Esophagus mucosa (tissue), 1 donor: ENCODE measurements at regions not wholly inside any gene's neighbourhood (a gene's known extent, or its start where the extent isn't known, plus 50 kb on each side); places are given as distances from the start of the nearest gene placed in this dataset.
"Not testable (repeated sequence)": the region's sequence is repeated elsewhere in the genome, so short reads cannot be mapped to it uniquely, and the experiment has no call there.

Source experiments
- ATAC-seq: fragments of 200-7000 bp; cut with Tn5 transposase; one replicate; pipeline ENCODE4 v1.9.1; 2020
- donor health status: DM: yes; HTN: yes; CAD: no.

DNA sequence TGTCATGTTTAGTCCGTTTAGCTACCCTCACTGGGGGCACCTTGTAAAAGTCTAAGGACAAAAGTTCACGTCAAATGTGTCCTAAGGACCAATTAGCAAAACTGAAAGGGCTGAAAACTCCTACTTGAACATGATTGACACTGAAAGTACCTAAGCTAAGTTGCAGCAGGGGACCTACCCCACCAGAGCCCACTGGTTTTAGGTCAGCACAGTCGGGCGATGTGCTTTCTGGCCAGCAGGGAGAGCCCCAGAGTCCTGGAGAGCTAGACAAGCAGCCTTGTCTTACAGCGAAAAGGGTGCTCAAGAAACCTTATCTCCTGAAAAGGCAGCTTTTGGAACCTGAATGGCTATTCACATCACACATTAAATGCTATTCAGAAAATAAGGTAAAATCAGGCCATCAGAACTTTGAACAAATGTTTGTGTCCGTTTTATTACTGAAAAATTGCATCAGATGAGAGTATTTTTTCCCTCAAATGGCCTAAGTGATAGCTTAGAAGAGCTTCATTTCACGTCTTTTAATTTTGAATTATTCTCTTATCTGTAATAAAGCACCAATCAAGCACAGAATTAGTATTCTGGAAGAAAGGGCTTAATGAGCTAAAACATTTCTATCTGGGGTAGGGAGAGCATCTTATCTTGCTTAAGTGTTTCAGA, 52.2 kb upstream of the MKI67 start:
- ATAC-seq, result no peak

DNA sequence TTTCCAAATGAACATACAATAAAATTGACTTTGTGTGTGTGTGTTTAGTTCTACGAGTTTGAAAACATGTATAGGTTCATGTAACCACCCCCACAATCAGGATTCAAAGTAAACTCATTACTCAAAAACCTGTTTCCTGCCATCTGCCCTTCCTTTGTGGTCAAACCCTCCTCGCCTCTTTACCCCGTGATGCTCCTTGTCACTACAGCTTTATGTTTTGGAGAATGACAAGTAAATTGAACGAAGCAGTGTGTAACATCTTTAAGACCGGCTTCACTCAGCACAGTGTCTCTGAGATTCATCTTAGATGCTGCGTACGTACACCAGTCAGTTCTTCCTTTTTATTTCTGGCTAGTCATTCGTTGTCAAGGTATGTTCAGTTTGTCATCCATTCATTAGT, 54.6 kb upstream of the MKI67 start:
- ATAC-seq, result no peak

DNA sequence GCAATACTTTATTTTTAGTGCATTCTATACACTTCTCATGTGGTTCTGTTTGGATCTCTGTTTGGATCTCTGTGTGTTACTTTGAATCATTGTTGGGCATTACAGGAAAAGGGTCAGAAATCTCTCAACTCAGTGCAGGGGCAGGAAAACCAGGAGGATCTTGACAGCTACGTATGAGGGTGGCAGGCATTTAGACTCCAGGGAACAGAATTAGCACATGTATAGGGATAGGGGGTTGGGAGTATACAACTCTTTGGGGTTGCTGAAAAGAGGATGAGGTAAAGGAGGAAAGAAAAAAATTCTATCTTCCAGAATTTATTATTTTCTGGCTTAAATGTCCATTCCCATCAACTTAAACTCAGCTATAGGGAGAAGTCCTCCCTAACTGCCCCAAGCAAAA, 59.4 kb upstream of the MKI67 start:
- no peak for ATAC-seq

DNA sequence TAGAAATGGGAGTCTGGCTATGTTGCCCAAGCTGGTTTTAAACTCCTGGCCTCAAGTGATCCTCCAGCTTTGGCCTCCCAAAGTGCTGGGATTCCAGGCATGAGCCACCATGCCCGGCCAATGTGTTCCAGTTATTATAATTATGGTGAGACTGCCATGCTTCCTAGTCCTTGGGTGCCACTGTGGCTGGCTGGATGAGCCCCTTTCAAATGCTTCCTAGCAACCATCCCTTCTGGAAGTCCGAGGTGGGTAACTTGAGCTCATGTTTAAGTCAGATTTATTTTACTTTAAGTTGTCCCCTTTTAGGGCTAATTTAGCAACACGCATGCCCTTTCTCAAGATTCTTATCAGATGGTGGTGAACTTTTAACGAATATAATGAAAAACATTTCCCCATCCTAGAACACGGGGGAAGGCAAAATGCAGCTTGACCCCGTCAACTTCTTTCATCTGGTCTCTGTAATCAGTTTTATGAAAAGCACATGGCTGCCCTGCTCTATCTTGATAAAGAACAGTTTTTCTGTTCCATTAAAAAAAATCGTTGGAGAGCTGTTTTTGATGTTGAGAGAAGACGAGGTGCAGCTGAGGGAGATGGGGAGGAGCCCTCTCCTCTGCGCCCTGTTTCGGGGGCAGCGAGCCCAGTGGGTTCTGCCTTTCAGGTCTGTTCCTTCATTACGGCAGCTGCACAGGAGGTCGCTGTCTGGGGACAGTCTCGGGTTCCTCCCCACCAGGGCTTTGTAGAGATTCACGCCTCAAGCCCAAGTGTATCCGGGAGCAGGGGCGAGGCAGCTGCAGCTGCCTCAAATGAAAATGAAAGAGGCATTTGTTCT, 61.0 kb upstream of the MKI67 start:
- no peak for ATAC-seq

DNA sequence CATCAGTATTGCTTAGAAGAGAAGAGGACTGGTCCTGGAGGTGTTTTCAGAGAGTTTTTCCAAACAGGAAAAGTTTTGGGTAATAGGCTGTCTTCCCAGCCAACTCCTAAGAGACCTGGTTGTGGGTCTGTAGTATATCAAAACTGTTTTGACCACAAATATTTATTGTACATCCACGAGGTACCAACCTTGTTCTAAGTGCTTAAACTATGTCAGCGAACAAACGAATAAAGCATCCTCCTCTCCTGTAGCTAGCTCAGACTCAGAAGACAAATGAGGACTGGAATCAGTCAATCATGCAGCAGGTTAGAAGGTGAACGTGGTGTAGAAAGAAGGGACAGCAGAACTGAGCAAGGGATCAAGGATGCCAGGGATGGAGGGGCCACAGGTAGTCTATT, 61.6 kb upstream of the MKI67 start:
- ATAC-seq, result no peak

DNA sequence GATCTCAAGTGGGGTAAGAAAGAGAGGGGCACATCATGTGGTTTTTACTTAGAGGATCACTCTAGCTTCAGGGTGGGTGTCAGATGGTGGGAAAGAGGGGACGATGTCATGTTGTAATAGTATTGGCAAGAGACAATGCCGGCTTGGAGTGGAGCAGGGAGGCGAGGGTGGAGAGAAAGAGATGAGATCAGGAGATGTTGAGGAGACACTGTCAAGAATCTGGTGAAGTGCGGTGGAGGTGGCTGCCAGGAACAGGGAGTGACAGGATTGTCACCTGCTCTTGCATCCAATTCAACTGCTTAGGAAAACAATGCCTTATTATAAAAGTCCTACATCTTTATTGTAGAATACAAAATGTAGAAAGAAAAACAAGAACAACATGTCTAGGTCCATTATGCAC, 63.0 kb upstream of the MKI67 start:
- no peak for ATAC-seq

DNA sequence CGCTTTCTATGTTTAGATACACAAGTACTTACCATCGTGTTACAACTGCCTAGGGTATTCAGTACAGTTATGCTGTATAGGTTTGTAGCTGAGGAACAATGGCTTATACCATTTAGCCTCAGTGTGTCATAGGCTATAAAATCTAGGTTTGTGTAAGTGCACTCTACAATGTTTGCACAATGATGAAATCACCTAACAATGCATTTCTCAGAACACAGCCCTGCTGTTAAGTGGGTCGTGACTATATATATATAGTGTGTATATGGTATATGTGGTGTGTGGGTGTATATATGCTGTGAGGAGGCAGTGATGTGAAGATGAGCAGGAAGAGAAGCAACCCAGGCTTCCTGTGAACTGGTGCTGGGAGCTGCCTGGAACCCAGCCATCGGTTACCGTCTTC, 65.6 kb upstream of the MKI67 start:
- ATAC-seq, result no peak

DNA sequence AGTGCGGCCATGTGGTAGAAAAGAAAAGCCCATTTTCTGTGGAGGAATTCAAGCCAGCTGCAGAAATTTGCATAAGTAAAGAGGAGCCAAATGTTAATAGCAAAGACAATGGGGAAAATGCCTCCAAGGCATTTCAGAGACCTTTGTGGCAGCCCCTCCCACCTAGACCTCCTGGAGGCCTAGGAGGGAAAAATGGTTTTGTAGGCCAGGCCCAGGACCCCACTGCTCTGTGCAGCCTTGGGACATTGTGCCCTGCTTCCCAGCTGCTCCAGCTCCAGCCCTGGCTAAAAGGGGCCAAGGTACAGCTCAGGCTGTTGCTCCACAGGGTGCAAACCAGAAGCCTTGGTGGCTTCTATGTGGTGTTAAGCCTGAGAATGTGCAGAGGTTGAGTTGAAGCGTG, 75.6 kb upstream of the MKI67 start:
- ATAC-seq, result not testable (repeated sequence)

DNA sequence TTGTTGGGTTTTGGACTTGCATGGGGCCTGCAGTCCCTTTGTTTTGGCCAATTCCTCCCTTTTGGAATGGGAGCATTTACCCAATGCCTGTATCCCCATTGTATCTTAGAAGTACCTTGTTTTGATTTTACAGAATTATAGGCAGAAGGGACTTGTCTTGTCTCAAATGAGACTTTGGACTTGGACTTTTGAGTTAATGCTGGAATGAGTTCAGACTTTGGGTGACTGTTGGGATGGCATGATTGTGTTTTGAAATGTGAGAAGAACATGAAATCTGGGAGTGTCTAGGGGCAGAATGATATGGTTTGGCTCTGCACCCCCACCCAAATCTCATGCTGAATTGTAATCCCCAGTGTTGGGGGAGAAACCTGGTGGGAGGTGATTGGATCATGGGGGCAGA, 76.8 kb upstream of the MKI67 start:
- ATAC-seq, result no peak

DNA sequence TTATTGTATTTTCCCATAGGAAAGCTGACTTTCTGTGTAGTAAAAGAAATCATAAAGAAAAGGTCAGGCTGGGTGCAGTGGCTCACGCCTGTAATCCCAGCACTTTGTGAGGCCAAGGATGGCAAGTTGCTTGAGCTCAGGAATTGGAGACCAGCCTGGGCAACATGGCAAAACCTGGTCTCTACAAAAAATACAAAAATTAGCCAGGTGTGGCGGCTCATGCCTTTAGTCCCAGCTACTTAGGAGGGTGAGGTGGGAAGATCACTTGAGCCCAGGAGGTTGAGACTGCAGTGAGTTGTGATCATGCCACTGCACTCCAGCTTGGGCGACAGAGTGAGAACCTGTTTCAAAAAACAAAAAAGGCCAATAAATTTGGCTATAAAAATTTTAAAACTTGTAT, 79.4 kb upstream of the MKI67 start:
- ATAC-seq, result not testable (repeated sequence)

DNA sequence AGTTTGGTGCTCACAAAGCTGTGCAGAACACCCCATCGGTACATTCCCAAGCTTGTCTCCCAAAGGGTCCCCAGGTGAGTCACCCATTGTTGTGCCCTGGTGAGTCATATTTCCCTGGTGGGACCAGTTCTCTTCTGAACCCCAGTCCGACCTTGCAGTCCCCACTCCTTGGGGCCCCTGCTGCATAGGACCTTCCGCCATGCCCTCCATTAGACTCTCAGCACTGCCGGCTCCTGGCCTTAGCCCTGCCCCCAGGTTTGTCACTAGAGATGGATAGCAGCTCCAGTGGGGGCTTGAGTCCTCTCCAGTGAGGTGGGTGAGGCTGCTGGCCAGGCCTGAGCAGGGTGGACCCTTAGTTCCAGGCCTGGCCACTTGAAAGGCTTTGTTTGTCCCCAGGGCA, 80.5 kb upstream of the MKI67 start:
- no peak for ATAC-seq

DNA sequence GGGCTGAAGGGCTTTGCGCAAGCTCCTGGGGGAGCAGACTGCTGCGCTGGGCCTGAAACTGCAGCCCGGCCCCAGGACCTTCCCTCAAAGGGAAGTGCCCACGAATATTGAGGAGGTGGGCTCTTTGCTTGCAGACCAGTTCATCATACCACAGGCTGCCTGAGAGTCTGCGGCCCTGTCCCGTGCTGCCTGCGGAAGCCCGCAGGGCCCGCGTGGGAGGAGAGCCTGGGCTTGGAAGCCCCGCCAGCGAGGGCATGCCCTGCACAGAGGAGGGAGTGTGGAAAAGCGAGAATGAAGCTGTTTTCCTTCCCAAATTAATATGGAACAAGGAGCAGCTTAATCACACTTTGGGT, 83.6 kb upstream of the MKI67 start:
- no peak for ATAC-seq

DNA sequence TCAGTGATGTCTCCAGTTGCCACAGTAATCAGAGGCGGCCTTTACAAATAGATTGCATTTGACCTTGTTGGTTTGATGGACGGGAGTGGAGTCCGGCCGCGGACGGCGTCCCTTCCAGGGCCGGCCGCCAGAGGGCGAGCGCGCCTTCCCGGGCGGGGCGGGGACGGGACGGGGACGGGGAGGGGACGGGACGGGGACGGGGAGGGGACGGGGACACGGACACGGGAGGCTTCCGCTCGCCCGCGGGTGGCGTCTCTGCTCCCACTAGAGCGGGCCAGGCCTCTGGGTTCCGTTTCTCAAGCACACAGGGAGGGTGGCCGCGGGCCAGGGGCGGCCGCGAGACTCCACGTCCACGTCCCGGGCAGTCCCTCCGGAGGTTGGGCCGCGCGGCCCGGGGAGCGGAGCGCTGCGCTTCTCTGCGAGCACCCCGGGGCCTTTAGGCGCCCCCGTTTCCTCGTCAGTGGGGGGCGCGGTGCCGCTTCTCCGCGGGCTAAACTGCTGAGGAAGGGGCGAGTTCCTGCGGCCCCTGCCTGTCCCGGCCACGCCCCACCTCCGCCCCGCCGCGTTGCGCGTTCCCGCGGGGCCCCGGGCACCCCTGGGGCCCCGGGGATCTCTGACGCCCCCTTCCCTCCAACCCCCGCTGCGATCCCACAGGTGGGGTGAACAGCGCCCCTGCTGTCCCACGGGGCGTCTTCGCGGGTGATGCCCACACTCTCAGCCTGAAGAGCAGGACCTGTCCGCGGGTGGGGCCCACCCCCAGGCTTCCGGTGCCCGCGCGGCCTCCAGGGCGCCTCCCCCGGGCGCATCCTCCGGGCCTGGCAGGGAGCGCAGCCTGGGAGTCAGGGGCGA, 84.2 kb upstream of the MKI67 start:
- ATAC-seq, result peak; percentile 72

DNA sequence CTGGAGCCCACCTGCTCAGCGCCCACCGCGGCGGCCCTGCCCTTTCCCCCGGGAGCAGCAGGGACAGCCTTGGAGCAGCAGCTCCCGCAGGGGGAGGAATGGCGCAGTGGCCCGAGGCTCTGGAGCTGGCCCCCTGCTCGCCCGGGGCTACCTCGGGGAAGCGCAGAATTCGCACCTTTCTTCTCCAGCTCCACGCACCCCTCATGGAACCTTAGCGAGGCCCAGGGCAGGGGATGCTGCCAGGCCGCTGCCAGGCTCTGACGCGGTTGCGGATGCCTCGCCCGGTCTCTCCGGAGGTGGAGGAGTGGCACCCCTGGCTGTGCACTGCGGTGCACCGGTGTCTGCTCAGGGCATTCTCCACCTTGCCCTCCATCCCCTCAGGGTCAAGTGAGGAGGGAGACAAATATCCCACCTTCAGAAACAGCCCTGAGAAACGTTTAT, 84.9 kb upstream of the MKI67 start:
- ATAC-seq, result no peak

DNA sequence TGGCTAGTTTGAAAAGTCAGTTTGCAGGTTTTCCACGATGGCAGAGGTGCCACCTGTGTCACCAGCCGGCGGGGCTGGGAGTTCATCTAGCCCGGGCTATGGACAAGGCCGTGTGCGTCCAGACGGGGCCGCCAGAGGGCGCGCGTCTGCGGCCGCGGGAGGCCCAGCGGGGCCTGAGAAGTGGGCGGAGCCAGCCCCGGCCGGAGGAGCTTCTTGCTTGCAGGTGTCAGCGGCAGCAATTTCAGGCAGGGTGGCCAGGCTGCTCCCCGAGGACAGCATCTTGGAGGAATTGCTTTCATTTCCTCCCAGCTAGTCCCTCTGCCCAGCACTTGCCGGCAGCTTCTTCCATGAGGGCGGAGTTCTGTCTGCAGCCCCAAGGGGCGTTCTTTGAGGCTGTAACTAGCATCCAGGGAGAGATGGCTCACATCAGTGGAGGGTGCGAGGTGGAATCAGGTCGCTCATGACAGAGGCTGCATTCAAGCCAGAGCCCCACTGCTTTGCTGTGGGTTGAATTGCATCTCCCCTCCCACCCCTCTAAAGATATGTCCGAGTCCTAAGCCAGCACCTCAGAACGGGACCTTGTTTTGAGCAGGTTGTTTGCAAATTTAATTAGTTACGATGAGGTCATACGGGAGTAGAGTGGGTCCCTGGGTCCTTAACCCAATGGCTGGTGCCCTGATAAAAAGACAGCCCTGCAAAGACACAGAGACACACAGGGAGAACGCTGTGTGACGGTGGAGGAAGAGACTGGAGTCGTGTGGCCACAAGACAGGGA, 85.9 kb upstream of the MKI67 start:
- peak; percentile 93 for ATAC-seq

DNA sequence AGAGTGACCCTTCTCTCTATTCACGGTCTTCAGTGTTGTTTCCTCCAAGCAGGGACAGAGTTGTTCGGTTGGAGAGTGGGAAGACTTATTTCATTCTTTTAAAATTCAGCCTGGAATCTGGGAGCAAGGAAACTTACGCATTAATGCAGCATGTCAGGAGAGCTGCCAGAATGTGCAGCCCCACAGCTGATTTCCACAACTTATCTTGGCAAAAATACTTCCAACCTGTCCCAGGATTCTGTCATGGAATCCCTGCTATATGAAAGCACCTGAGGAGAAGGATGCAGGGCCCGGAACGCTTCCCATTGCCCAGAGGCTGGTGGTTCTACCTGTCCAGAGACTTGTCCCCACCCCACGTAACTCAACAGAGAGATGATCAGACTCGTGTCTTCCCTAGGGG, 86.9 kb upstream of the MKI67 start:
- ATAC-seq, result no peak

DNA sequence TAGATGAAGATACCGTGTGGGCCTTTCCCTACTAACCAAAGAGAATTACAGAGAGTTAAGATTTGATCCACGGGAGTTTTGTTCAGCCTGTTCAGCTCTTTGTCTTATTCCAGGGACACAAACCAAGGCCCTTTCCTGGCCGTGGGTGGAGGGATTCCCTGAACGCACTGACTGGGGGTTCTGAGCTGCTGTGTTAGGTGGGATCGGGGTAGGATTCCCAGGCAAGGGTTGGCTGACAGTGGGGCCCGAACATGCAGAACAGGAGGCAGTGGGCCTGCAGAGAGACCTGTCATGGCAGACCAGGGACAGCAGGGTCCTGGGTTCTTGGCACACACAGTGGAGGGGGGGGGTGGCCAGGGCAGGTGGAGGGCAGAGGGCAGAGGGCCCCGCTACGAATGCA, 89.5 kb upstream of the MKI67 start:
- ATAC-seq, result no peak

DNA sequence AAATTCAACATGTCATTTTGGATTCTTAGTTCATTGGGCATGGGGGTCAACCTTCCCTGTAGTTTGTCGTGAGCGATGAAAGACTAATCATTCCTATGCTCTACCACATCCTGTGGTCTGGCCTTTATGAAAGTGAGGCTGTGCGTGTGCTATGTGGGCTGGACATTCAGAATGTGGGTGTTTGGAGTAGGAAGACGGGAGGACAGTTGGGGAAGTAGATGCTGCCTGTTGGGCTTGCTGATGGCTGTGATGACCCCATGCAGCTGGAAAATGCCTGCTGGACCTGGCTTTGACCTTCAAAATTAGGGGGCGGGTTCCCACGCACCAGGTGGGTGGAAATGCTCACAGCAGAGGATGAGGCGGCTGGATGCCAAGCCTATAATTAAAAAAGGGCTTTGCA, 90.9 kb upstream of the MKI67 start:
- no peak for ATAC-seq

DNA sequence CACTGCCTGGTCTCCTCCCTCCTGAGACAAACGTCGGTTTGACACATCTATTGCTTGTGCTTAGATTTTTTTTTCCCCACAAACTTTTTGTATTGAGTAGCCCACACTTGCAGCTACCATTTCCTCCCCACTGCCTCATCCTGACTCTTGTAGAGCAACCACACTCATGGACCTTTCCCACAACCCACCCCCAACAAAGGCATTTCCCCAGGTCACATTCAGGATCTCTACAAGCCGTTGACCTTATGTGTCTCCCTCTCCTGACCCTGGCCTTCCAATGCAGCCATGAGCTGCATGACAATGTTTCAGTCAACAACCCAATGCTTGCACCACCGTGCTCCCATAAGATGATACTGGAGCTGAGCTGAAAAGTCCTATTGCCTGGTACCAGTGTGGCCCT, 91.9 kb upstream of the MKI67 start:
- ATAC-seq, result no peak

DNA sequence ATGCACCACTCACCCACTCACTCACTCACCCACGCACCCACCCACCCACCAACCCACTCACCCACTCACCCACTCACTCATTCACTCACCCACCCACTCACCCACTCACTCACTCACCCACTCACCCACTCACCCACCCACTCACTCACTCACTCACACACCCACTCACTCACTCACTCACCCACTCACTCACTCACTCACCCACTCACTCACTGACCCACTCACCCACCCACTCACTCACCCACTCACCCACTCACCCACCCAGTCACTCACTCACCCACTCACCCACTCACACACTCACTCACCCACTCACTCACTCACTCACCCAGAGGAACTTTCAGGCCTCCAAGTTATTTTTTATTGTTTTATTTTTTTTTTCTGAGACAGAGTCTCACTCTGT, 93.1 kb upstream of the MKI67 start:
- no peak for ATAC-seq

DNA sequence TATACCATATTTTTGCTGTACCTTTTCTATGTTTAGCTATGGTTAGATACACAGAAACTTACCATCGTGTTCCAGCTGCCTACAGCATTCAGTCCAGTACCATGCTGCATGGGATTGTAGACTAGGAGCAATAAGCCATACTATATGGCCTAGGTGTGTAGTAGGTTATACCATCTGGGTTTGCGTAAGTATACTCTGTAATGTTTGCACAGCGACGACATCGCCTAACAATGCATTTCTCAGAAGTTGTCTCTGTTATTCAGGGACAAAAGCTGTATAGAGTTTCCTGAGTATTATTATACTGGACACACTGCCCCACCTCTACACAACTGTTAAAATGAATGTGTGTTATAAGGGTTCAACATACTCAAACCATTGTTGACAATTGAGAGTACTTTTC, 93.8 kb upstream of the MKI67 start:
- no peak for ATAC-seq

DNA sequence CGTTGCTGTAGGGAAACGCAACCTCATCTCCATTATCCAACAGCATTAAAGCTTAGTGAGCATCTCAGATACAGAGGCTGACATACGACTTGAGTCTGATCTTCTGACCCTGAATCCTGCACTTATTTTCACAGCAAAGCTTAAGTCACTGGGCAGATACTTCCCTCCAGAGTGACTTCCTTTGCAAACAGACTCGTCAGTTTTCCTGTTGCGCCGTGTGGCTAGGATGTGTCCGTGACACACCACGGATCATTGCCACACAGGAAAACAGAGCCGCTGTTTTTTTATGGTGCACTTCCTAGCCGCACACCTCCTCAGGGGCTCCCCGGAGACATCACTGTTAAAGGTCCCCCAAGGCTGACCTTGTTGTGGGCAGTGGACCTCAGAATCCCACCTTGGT, 94.9 kb upstream of the MKI67 start:
- no peak for ATAC-seq

DNA sequence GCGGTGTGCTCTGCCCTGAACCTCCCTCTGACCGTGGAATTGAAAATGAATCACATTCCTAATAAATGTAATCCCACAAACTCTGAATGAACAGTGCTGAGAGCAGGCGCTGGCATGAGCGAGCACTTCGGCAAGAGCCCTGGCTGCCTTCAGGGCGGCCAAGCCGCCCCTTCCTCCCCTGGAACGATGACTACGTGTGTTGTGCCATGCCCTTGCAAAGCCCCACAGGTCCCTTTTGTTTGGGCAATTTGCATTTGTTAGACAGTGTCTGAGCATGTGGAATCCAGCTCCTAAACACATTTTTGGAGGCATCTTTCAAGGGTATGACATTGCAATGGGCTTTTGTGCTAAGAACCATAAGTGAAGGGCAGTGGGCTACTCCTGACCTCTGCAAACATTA, 95.6 kb upstream of the MKI67 start:
- ATAC-seq, result no peak
